ENCODE measurements at regions not wholly inside any gene's neighbourhood (a gene's known extent, or its start where the extent isn't known, plus 50 kb on each side); places are given as distances from the start of the nearest gene placed in this dataset.

GRCh38 chr2:220194630-220195584, 567.5 kb downstream of the SLC4A3 start:
- no peak overlapping the region for H2BK120ac ChIP-seq (ENCODE audit: low read depth, low read length, poor library complexity, severe bottlenecking)
- peaks cover 1 to 19% (median 4%) of the 10 kb centered on the region in 3 experiments; a peak in 6 of 7 replicates for H3K36me3 Mint-ChIP-seq (ENCODE audit: insufficient read depth in 1 of 3, low read depth in 3 of 3)
- H3K9me3 Mint-ChIP-seq = peaks cover 17 to 18% of the 10 kb centered on the region in 2 experiments
- H3K23me2 ChIP-seq (ENCODE audit: insufficient read length, low read depth, low read length, poor library complexity, severe bottlenecking) = no peaks in the 10 kb centered on the region
- no peaks in the 10 kb centered on the region for H3K4me1 Mint-ChIP-seq
- TF ChIP-seq CTCF (conservative IDR thresholded peaks at IDR 0.05) = no peak
- no peak overlapping the region for H3K9ac ChIP-seq (ENCODE audit: extremely low read depth, insufficient read length, low read length)
- no peak overlapping the region for H3K4ac ChIP-seq (ENCODE audit: low read depth, low read length)
- H3T11ph ChIP-seq (ENCODE audit: low read length) = no peak overlapping the region
- no peak overlapping the region for H2AFZ ChIP-seq (ENCODE audit: low read length)
- no peaks in the 10 kb centered on the region for H3K79me2 ChIP-seq (ENCODE audit: insufficient read depth, low read length)
- H3K56ac ChIP-seq (ENCODE audit: insufficient read length, low read depth, low read length) = no peak overlapping the region
- no peak overlapping the region for H4K8ac ChIP-seq (replicated peaks; ENCODE audit: insufficient read length, low read depth, low read length)
- H3K9me3 ChIP-seq (ENCODE audit: control insufficient read depth, low read depth, low read length) = no peaks in the 10 kb centered on the region
- no peak overlapping the region for H2BK20ac ChIP-seq (ENCODE audit: low read depth, low read length, poor library complexity, severe bottlenecking)
- H3K27me3 Mint-ChIP-seq (ENCODE audit: low read depth) = no peaks in the 10 kb centered on the region; the same call in 1 of the 2 replicates
- H3K27ac Mint-ChIP-seq = no peak overlapping the region
- H3K23ac ChIP-seq (ENCODE audit: insufficient read length, low read depth, low read length) = no peak overlapping the region
- no peak overlapping the region for H2BK15ac ChIP-seq (ENCODE audit: low read depth, low read length)
- no CpG with 5 or more reads among the region's 10 CpGs for WGBS (ENCODE audit: extremely low coverage, insufficient read length, low lambda C conversion rate)
- no peak overlapping the region for H4K91ac ChIP-seq (ENCODE audit: insufficient read length, low read depth, low read length)
- no peak overlapping the region for H3K27ac ChIP-seq (ENCODE audit: insufficient read length, low read depth, low read length)
- no peaks in the 10 kb centered on the region for H3K4me1 ChIP-seq (ENCODE audit: insufficient read depth, low read length)
- H3K14ac ChIP-seq (ENCODE audit: insufficient read depth, low read length) = no peak overlapping the region
- no peak overlapping the region for H3K4me3 Mint-ChIP-seq
- no peak overlapping the region for H4K5ac ChIP-seq (ENCODE audit: insufficient read length, low read depth, low read length)
- no peaks in the 10 kb centered on the region for H3K27me3 ChIP-seq (ENCODE audit: insufficient read depth, low read length)
- H3K4me2 ChIP-seq (ENCODE audit: insufficient read depth, insufficient read length, low read length) = no peak overlapping the region
- H2AK5ac ChIP-seq (ENCODE audit: insufficient read length, low read length) = no peak overlapping the region
- H4K20me1 ChIP-seq (ENCODE audit: control insufficient read depth, insufficient read depth, insufficient read length) = no peaks in the 10 kb centered on the region
- H3K79me1 ChIP-seq (ENCODE audit: insufficient read depth, low read depth, low read length, poor library complexity, severe bottlenecking) = no peaks in the 10 kb centered on the region
- DNase-seq = no peak
- no peak overlapping the region for H2BK5ac ChIP-seq (ENCODE audit: insufficient read length, low read length)
- H3K18ac ChIP-seq (ENCODE audit: insufficient read length, low read depth, low read length) = no peak overlapping the region
- H2BK12ac ChIP-seq (ENCODE audit: insufficient read length, low read depth, low read length) = no peak overlapping the region
